Muscle of arm (tissue), 1 donor: ENCODE measurements at regions not wholly inside any gene's neighbourhood (a gene's known extent, or its start where the extent isn't known, plus 50 kb on each side); places are given as distances from the start of the nearest gene placed in this dataset.
"Not testable (repeated sequence)": the region's sequence is repeated elsewhere in the genome, so short reads cannot be mapped to it uniquely, and the experiment has no call there.

Experiments
- DNase-seq: peaks from one replicate; pipeline ENCODE4 v3.0.0-alpha.2; 2013

DNA sequence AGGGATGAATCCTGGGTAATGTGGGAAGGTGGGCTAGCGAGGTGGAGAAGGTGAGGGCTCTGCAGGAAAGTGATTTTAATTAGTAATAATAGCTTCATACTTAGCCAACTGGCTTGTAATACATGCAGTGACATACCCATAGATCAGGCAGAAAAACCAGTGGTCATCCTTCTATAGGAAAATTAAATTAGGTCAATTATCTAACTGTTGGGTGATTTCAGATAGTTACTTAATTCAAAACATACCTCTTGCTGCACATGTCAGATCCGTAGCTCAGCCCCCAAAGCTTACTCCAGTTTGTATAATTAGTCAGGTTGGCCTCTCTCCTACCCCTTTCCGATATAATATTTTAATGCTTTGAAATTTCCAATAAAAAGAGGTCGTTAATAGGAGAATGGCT lies 137.0 kb downstream of the TMEM114 start:
- no peak for DNase-seq

DNA sequence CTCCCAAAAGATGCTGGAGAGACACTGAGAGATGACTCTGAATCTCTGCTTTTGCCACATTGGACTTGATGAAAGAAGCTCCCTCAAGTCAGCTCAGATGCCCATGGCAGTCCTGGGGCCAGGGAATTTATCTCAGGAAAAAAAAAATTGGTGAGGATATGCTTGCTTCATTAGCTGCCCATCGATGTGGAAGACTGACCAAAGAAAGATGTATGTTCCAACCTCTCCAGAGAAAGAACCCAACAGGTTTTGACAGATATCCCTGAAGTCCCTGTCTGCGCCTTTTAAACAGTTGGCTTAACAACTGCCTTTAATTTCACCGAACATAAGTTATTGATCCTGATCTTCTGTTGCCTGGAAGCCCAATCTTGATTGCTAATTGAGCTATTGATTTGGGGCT lies 137.4 kb downstream of the TMEM114 start:
- DNase-seq = no peak

DNA sequence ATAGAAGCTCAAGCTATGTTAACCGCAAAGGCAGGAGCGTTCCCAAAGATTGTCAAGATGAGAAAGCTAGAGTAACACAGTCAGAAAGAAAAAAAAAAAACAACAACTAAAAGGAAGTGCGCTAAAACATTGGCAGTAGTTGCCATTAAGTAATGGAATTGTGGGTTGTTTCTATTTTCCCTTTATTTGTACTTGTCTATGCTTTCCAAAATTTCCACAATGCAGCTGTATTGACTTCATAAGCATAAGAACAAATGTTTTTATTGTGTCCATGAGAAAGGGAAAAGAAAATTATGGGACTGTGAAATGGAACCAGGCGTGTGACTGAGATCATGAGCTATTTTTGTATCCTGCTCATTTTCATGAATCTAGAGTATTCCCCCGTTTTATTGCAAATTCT lies 153.4 kb downstream of the TMEM114 start:
- DNase-seq = peak; percentile 38

DNA sequence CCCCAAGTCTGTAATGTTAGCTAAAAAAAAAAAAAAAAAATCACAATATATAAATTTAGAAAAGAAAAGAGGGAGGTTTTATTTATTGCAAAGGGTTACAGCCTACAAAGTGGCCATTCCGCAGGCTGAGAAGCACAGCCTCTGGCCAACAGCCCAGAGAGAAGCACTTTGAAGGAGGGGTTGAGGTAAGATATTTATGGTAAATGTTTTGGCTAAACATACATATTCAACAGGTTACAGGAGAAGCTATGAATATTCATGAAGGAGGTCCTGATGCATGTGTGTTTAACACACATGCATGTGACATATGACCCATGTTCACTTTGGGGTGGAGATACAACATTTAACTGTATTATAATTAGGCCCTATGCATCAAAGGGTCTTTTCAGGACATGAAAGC lies 158.5 kb downstream of the TMEM114 start:
- no peak for DNase-seq

DNA sequence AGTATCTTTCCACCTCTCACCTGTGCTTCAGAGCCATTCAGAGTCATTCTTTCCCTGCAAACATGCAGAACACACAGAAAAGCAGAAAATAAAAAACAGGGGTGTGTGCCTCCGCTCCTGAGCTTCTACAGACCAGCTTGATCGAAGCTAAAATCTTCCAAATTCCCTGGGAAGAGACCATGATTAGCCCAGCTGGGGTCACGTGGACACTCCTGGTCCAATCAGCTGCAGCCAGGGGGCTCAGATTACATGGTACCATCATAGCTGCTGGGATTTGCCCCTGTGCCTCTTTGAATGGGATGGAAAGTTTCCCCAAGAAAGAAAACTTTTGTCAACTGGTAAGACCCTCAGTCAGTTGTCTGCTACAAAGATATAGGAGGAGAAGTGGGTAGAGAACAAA lies 159.9 kb downstream of the TMEM114 start:
- no peak for DNase-seq

DNA sequence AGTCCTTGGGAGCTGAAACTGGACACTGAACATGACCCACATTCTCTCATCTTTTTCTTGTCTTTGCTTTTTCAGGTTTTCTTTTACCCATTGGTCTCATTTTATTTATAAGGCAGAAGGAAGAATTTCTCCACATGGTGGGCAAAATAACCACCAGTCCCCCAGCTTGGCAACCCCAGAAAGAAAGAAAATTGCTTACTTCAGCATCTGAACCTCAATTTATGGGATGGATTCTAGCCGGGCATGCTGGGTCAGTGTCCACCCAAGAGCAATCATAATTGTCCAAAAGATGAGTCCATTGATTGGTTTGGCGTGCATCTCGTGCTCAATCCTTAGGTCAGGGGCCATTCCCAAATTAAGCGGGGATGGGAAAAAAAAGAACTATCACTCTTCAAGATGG lies 163.7 kb downstream of the TMEM114 start:
- no peak for DNase-seq

DNA sequence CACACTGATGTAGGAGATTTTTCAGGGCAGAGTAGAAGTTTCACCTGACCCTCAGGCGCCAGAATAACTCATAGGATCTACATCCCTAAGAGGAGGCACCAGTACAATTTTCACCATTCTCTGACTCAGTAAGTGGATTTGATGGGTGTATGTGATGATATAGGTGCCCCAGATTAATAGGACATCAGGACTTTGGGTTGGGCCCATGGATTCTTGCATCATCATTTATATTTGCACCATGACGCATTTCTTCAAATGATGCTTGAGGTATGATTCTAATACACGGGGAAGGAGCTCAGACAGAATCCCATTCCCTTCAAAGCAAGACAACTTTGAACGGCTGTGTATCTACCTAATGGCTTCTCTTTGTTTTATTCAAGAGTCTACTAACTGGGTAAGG lies 173.2 kb downstream of the TMEM114 start:
- no peak for DNase-seq

DNA sequence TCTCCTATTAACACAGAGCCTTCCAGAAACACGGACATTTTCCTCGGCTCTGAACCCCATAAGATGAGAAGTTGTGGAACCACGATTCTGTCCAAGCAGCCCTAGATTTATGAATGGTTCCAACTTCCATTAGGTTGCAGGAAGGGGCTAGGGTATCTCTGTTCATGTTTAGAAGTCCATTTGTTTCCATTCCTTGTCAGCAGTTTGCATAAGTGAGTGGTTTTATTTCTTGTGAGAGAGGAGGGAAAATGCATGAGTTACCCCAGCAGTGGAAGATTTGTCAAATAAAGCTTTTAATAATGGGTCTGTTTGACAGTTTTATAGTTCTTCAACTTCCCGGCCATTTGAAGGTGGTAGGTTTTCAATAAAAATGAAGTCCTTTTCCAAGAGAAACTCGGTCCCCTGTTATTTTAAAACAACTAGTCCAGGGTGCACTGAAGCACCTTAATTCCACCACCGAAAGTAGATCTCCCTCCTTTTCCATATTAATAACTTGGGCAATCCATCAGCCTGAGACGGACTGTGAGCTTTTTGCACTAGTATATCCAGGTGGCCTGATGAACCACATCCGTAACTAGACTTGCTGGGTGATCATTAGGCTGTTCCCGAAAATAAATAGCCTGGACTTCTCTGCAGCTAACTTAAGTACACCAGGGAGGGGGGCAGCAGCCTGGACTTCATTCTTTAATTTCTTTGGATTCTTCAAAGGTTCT lies 181.3 kb downstream of the TMEM114 start:
- no peak for DNase-seq

DNA sequence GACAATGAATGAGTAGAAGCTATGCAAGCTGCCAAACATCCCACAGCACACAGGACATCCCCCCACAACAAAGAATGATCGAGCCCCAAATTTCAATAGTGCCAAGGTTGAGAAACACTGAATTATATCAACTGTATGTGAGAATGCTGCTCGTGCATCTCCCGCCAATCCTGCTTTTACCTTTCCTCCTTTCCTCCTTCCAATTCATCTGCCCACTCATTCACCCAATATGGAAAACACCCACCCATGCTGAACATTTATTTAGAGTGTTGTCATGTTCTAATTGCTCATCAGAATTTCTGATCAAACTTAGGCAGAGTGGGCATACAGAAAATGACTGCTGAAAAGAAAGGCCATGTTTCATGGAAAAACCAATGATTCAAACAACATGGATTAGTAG lies 183.0 kb downstream of the TMEM114 start:
- DNase-seq = no peak

DNA sequence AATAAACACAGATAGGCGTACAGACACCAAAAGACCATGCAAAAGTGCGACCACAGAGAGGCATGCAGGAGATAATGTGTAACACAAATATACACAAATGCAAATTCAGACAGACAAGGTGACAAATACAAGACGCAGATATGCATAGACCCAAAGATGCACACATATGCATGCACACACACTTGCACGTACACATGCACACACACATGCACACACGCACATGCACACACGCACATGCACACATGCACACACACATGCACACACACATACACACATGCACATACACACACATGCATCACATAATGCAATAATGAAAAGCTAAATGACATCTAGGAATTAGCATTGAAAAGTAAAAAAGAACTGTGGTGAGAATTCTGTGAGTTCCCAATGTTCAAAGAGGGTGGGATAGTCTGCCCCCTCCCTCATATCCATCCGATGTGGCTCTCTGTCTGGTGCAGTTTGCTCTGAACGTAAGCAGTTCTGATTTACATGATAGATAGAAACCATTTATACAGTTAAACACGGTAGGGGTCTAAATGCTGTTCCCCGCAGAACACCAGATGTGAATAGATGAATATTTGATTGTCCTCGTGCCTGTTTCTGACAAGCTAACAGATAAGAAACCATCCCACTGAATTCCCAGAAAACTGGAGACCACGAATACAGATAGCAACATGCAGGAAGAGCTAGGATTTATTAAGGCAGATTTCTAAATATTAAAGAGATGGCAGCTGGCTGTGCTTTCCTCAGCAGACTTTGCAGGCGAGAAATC lies 186.1 kb downstream of the TMEM114 start:
- no peak for DNase-seq

DNA sequence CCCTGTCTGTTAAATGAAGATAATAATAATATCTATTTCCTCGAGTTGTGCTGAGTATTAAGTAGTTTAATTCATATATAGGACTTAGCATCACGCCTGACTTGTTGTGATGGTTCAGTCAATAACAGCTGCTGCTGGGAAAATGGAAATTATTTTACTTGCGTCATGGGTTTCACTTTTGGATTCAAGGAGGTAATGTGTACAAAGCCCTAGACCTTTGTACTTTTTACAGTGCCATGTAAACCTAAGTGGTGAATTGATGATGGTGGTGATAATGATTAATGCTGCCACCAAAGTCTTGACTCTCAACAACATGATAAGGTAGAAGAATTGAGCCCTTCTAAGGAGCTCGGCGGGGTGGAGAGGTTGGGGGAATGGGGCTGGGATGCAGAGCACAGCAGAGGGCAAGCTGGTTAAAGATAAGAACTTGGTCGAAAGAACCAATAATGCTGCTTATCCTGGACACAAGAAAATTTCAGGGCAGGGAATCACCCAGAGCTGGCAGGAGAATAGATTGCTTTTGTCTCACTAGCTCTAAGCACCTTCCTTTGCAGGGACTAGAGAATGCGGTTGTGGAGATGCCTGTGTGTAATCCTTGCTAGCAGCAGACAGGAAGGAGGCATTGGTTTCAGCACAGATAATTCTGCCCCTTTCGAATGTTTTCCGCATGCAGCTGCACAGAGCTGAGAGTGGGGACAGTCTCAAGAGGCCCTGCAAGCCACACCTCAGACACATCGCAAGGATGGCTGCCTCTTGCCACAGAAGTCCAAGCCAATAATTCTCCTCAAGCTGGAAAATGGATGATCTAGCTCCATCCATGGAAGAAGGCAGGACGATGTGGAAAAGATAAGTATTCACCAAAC lies 187.1 kb downstream of the TMEM114 start:
- no peak for DNase-seq

DNA sequence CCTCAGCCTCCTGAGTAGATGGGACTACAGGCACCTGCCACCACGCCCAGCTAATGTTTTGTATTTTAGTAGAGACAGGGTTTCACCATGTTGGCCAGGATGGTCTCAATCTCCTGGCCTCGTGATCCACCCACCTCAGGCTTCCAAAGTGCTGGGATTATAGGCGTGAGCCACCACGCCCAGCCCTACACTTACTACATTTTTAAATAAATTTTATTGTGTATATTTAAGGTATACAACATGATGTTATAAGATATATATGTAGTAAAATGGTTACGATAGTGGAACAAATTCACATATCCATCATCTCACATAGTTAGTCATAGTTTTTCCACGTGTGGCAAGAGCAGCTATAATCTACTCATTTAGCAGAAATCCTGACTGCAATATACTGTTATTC lies 189.6 kb downstream of the TMEM114 start:
- not testable (repeated sequence) for DNase-seq

DNA sequence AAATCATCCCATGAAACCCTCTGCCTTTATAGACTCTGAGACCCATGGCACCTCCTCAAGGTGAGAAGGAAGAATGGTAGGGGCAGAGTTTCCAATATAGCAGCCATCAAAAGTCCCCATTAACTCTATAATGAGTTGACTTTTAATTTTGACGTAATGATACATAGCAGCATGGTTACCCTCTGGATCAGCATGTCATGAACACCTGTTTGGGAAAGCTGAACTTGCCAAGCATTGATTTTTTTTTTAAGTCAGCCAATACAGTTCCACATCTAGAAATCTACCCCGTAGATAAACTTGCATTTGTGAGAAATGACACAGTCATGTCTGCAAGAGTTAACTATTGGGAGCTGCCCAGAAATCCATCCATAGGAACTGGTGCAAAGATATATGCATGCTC lies 191.8 kb downstream of the TMEM114 start:
- no peak for DNase-seq

DNA sequence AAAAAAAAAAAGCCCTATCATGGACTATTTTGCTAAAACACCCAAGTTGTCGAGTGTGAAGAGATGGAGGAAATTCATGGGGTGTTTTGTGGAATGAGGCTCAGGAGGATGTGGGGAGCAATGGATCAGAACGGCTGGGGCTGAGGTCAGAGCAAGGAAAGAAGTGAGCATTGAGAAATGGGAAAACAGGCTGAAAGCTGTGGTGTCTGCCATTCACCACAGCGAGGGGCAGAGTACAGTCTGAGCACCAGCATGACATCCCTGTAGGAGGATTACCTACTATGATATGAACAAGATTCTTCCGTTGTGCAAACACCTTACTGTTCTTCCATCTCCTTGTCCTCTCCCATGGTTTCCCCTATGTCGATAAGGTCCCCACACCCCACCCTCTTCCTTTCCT lies 193.1 kb downstream of the TMEM114 start:
- DNase-seq = no peak

DNA sequence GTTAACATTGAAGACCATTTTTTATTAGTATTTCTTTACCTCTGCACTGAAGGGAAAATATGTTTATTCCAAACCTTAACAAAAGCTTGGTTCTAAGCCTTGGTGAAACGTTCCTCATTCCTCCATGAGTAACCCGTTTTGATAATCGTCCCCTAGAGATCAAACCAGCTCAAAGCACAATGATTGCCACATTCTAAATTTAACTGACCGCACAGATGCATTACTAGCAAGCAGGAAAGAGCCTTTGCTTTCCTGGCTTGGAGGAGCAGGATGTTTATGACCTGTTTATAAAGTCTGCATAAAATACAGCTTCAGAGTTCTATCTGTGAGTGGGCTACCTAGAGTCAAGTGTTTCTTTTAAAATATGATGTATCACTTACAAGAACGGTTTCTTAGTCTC lies 193.8 kb downstream of the TMEM114 start:
- no peak for DNase-seq

DNA sequence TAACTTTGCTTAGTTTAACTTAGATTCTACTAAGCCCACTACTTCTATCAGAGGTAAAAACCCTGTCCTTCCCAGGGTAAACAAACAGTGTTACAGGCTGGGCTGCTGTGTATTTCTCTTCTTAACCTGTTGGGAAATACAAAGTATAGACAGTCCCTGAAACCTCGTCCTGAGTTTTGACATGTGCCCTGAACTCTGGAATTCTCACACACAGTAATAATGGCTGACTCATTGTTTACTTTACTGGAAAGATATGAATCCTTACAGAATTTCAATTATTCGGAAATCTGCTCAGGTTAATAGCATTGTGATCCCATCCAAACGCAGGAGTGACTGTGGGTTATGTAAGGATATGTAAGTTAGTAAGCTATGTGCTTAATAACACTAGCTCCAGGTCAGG lies 199.1 kb downstream of the TMEM114 start:
- no peak for DNase-seq

DNA sequence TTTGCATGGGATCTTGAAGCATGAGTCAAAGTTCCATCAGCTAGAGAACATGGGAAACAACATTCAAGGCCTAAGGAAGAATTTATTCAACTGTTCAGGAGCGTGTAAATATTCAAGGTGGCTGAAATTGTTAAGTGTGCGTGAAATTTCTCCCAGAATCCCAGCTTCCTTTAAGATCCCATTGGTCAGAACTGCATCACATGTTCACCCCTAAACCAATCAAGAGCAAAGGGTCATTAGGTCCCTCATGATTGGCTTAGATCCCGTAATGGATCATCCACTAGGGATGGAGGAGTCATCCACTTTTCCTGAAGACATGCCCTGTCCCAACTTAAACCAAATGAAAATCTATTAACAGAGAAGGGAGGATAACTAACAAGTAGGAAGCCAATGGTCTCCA lies 201.6 kb downstream of the TMEM114 start:
- no peak for DNase-seq

DNA sequence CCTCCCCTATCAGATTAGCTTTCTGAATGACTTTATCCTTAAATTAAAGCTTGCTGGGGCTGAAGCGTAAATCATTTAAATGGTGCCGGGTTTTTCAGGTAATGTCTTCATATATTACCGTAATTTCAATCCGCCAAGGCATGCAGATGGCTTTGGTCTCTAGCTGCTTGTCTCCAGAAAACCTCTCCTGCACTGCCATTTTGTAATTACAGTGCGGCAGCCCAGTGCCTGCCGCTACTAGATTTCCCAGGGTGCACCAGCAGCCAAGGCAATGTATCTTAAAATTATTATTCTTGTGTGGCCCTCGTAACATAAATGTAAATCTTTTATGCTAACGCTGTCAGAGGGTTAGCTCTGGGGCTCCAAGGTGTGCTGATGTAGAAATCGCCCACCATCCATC lies 208.5 kb downstream of the TMEM114 start:
- DNase-seq = no peak

DNA sequence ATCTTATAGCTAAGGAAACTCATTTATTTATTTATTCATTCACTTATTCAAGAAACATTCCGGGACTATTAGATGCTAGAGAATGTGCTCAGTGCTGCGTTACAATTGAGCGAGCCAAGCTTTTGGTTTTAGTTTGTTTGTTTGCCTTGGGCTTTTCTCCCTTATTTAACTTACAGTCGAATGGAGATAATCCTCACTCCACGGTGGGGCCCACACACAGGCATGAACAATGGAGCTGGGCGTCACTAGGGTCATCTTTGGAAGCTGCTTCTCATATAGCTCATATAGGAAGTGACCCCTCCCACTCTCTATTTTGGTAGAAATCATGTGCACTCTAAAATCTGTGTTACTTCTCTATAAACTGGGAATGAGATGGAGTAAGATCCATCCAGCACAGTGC lies 210.0 kb downstream of the TMEM114 start:
- no peak for DNase-seq

DNA sequence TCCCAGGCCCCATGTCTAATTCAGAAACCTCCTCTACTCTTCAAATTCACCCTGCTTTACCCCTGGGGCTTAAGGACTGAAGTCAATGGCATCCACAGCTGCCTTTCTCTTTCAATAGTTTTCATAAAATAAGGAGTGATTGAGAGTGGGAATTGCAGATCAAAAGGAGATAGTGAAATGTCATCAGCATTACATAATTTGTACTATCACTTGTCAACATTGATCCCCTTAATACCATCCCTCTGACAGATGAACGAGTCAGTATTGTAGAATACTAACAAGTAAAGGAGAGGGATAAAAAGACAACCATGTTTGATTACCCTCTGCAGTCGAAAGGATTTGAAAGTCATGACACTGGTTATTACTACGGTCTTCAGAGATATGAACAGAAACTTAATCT lies 212.4 kb downstream of the TMEM114 start:
- DNase-seq = no peak

DNA sequence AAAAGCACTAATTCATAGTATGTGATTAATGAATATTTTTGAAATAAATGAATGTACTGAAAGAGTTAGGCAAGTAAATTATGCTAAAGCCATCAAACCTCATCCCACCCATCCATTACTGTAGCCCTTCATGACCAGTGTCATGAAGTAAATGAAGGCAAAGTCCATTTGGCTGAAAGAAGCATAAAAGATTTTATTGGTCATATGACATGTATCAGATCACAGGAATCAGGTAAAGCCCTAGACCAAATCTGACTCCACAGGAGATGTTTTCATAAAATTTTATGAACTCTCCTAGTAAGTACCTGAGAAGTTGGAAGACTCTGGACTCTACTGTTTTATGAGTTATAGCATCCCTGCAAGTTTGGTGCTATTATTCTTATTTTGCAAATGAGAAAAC lies 213.5 kb downstream of the TMEM114 start:
- no peak for DNase-seq

DNA sequence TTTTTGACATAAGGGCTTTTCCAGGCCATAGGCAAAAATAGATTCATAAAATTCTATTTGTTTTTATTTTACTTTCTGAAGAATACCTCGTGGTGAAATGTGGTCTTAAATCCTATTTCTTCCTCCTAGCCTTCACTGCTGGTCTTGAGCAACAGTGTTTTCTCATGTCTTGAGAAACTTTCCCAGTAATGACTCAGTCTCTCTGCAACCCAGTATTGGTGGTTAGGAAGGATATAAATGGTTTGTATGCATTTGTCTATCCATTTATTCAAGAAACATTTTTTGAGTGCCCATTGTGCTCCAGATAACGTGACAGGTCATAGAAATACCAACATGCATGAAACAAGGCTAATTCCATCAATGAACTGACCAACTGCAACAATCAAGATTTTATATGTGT lies 213.9 kb downstream of the TMEM114 start:
- DNase-seq = no peak

DNA sequence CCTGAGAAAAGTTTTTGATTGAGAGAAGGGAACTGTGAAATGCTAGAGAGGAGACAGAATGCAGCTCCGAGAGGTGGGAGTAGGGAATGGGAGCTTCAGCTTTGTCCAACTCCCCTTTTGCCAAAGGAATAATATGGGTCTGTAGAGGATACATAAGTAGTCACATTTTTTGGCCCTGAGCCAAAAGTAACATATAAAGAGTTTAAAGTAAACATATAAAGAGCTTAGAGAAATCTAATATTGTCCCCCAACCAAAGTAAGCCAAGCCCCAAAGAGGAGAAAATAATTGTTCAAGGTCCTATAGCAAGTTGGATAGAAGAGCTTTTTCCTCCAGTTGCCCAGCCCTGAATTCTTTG lies 215.1 kb downstream of the TMEM114 start:
- peak; percentile 14 for DNase-seq
